HG02610 (cell line): ENCODE measurements at regions not wholly inside any gene's neighbourhood (a gene's known extent, or its start where the extent isn't known, plus 50 kb on each side); places are given as distances from the start of the nearest gene placed in this dataset.
A peak's percentile ranks its signal among the peaks of the same experiment; 100 is the strongest.
"Not testable (repeated sequence)": the region's sequence is repeated elsewhere in the genome, so short reads cannot be mapped to it uniquely, and the experiment has no call there.

Experiments used
- ATAC-seq: cut with Tn5 transposase; IDR thresholded peaks from one replicate; pipeline ENCODE4 v1.9.1; 2021; ENCODE audit warnings: mild to moderate bottlenecking, moderate library complexity; ENCODE audit not compliant: unreplicated experiment

DNA sequence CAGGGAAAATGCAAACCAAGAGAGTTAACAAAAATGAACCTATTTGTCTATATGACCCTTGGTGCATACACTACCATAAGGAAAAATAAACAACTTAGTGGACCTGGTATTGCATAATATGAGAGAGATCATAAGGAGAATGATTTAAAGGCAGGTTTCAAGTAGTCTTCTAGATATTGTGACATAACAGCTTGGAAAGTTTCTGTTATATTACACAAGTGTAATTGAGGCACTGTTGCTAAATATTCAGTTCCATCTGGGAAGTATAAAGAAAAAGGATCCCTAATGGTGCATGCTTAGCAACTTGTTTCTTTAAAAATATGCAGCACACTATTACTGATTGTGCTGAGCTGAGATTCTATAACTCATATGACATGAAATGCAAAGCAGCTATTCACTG is 252.2 kb upstream of the SPHKAP start:
- no peak for ATAC-seq

DNA sequence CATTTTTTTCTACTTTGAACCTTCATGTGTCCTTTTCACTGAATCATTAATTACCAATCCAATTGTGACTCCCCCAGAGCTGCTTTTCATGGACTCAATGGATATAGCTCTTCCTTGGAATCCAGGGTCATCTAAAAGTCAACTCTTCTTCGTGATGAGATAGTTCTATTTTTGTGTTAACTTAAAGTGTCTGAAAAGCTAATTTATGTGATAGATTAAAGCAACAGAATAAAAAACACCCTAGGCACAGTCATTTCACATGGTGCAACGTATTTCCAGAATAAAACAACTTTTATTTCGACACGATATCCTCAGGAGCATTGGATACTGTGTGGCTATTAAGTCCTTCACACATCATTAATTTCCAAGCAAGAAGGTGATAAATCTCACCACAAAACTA is 250.6 kb upstream of the SPHKAP start:
- ATAC-seq = no peak

DNA sequence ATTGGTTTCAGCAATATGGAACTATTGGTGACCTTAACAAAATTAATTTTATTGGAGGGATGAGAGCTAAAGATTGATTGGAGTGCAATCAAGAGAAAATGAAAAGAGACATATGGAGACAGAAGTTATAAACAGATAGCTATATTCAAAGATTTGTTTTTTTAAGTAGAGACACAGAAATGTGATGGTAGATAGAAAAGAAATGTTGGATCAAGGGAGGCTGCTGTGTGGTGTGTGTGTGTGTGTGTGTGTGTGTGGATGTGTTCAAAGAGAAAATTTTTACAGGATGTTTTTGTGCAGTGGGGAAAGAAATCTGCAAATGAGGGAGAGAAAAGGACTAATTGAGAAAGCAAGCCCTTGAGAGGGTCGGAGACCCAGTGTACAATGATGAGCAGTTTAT is 249.5 kb upstream of the SPHKAP start:
- ATAC-seq = no peak

- ATAC-seq = no peak
These were observed 245.2 kb upstream of the SPHKAP start for GRCh38 chr2:228426502-228427216.

GRCh38 chr2:228425411-228426060 is 244.0 kb upstream of the SPHKAP start:
- ATAC-seq = not testable (repeated sequence)

DNA sequence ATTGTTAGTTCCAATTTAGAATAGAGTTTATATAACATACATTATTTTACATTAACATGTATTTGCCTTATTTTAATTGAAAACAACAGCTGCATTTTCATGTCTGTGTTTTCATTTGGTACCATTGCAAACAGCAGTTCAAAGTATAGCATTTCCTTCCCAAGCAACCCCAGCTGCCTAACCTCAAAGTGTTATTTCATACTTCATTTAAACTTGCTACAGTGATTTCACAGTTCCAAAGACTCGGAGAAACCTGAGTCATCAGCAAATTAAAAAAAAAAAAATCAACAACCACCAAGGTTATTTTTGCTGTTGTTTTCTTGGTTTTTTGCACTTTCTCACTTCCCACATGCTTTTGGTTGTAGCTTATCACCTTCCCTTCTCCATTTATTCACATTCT is 236.5 kb upstream of the SPHKAP start:
- ATAC-seq = no peak

DNA sequence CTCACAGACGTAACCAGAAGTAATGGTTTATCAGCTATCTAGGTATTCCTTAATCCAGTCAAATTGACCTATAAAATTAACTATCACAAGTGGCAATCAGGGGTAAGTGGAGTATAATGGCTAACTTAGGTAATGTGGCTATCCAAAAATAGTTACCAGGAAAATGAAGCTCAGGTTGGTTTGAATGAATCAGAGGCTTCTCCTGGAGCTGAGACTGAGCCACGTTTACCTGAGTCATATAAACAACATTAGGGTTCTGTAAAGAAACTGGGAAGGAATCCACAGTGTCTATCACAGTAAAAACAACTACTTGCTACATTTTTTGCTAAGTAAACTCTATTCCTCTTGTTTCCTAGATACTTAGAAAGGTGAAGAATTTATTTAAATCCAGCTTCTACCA is 236.0 kb upstream of the SPHKAP start:
- no peak for ATAC-seq

DNA sequence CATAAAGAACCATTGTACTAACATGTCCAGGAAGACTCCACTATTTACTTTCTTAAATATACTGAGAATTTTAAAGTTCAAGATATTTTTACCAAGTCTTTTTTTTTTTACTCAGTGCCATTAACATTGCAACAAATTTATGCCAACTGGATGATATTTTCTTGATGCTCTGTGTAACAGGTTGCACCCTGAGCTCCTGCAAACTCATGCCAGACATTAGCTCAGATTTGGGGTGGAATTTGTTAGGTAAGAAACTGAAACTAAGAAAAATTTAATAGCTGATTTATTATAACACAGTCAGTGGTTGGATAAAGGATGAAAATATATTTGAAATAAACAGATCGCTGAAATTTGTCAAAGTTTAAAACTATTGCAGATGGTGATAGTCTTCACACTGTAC is 228.6 kb upstream of the SPHKAP start:
- no peak for ATAC-seq

DNA sequence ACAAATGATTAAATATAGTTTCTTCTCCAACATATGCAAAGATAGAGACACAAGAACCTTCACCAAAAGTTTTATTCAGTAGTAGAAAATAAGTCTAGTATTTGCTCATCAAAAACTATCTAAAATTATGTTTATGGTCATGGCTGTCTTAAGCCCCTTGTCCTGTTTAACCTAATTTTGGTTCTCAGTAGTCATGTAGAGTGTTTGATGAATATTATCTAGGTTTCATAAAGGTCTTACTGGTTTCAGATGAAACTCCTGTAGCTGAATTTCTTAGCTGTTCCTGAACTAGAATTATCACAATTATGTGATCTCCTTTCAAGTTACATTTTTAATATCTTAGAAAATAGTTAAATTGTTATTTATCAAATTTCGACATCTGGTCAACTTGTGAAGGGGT is 228.0 kb upstream of the SPHKAP start:
- no peak for ATAC-seq

GRCh38 chr2:228408529-228409227 is 227.2 kb upstream of the SPHKAP start:
- no peak for ATAC-seq

- ATAC-seq = no peak
These were observed 226.3 kb upstream of the SPHKAP start for GRCh38 chr2:228407821-228408220.

GRCh38 chr2:228401065-228401912 is 219.8 kb upstream of the SPHKAP start:
- peak; percentile 53 for ATAC-seq

DNA sequence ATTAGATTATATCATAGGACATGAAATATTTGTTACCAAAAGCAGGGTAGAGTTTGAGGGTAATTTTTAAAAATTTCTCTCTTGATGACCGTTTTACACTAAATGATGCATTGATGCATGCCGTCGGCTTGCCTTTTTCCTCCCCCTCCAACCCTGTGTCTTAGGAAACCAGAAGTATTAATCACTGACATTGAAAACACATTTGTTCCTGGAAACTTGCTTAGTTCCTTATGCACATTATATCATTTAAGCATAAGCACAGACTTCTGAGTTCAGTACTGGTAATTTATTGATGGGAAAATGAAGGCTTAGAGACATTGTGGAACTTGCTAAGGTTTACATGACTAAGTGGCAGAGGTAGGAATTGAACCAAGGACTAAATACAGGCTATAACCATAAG is 206.3 kb upstream of the SPHKAP start:
- ATAC-seq = no peak

- ATAC-seq = no peak
These were observed 197.4 kb upstream of the SPHKAP start for GRCh38 chr2:228378696-228379425.

DNA sequence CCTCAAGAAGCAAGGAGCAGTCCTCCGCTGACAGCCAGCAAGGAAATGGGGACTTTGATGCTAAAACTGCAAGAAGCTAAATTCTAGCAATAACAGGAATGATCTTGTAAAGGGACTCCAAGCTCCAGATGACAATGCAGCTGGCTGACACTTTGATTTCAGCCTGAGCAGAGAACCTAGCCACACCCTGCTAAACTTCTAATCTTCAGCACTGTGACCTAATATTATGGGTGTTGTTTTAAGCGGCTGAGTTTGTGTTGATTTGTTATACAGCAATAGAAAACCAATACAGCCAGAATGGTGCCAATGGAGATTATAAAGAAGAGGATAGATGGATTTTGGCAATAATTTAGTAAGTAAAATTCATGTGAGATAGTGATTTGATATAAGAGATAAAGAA is 196.7 kb upstream of the SPHKAP start:
- ATAC-seq = no peak

GRCh38 chr2:228377533-228377932 is 196.0 kb upstream of the SPHKAP start:
- ATAC-seq = no peak

GRCh38 chr2:228374741-228375140 is 193.3 kb upstream of the SPHKAP start:
- ATAC-seq = no peak

DNA sequence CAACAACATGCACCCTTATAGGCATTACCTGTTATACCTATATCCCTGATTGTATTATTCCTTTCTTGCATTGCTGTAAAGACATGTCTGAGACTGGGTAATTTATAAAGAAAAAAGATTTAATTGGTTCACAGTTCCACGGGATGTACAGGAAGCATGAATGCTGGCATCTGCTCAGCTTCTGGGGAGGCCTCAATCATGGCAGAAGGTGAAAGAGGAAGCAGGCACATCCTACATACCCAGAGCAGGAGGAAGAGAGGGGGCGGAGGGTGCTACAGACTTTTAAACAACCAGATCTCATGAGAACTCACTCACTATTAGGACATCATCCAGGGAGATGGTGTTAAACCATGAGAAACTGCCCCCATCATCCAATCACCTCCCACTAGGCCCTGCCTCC is 191.7 kb upstream of the SPHKAP start:
- ATAC-seq = no peak

- ATAC-seq = no peak
These were observed 190.7 kb upstream of the SPHKAP start for GRCh38 chr2:228372212-228372611.

GRCh38 chr2:228369400-228370031 is 188.0 kb upstream of the SPHKAP start:
- ATAC-seq = no peak
